H1 (cell line): ENCODE measurements at regions not wholly inside any gene's neighbourhood (a gene's known extent, or its start where the extent isn't known, plus 50 kb on each side); places are given as distances from the start of the nearest gene placed in this dataset.
"Not testable (repeated sequence)": the region's sequence is repeated elsewhere in the genome, so short reads cannot be mapped to it uniquely, and the experiment has no call there.

Experiments used
- CTCF ChIA-PET: fragments of 300-600 bp; sonication (Branson Sonifier 250); formaldehyde crosslinking; loops from one replicate; lab custom pipeline; 2021; ENCODE audit not compliant: partially characterized antibody; lab: Charles Lee
- POLR2A ChIA-PET: fragments of 300-600 bp; sonication (Branson Sonifier 250); formaldehyde crosslinking; loops from one replicate; lab custom pipeline; 2021; ENCODE audit warnings: inconsistent platforms; ENCODE audit not compliant: partially characterized antibody; lab: Charles Lee
- DNase-seq, 2 experiments: peaks; one replicate each; pipeline versions ENCODE4 v3.0.0 to v3.0.0-alpha.2; 2010 to 2022; ENCODE audit warnings: low spot score in 2 of 2, low read depth in 1 of 2, mixed read lengths in 1 of 2
- FAIRE-seq: peaks from 2 replicates; lab custom pipeline; 2011; peaks lifted over from hg19 to GRCh38; lab: Jason Lieb, UNC
- H2AFZ ChIP-seq: 2 replicates; pipeline ENCODE4 v1.8.1; 2012; ENCODE audit warnings: low read length, inconsistent platforms
- H2AK5ac ChIP-seq: 2 replicates; pipeline ENCODE4 v1.6.1; 2013; ENCODE audit warnings: low read depth, low read length
- H2BK120ac ChIP-seq: replicated peaks from 2 replicates; pipeline ENCODE3; 2013; ENCODE audit warnings: low read depth, low read length, inconsistent platforms
- H2BK12ac ChIP-seq: 2 replicates; pipeline ENCODE4 v1.6.1; 2013; ENCODE audit warnings: low read depth, low read length
- H2BK15ac ChIP-seq: 2 replicates; pipeline ENCODE4 v1.6.1; 2013; ENCODE audit warnings: low read length
- H2BK20ac ChIP-seq: 2 replicates; pipeline ENCODE4 v1.6.1; 2013; ENCODE audit warnings: low read length
- H2BK5ac ChIP-seq: 2 replicates; pipeline ENCODE4 v1.6.1; 2013; ENCODE audit warnings: low read depth, low read length
- H3K14ac ChIP-seq: 2 replicates; pipeline ENCODE4 v1.6.1; 2013; ENCODE audit warnings: inconsistent platforms; ENCODE audit not compliant: insufficient read length
- H3K18ac ChIP-seq: 2 replicates; pipeline ENCODE4 v1.6.1; 2013; ENCODE audit warnings: low read length; ENCODE audit errors: extremely low read depth
- H3K23ac ChIP-seq: 2 replicates; pipeline ENCODE4 v1.6.1; 2013; ENCODE audit warnings: inconsistent platforms; ENCODE audit not compliant: insufficient read length
- H3K23me2 ChIP-seq: 2 replicates; pipeline ENCODE4 v1.6.1; 2013; ENCODE audit warnings: low read depth, low read length
- H3K27ac ChIP-seq: 2 replicates; pipeline ENCODE4 v1.6.1; 2011; ENCODE audit warnings: low read depth, low read length, inconsistent platforms
- H3K27me3 ChIP-seq, 4 experiments: replicated peaks in 1 of 4; 1 replicate in 1 of 4; 2 replicates in 3 of 4; pipeline versions ENCODE4 v1.6.1 to v1.8.1; 2011 to 2013; ENCODE audit warnings: low read length in 3 of 4, mild to moderate bottlenecking in 3 of 4, inconsistent platforms in 2 of 4, mixed read lengths in 2 of 4, moderate library complexity in 1 of 4; ENCODE audit not compliant: control insufficient read depth in 3 of 4, insufficient read depth in 3 of 4; ENCODE audit errors: extremely low read depth in 1 of 4
- H3K36me3 ChIP-seq, 4 experiments: 2 replicates each; pipeline versions ENCODE4 v1.6.1 to v1.8.1; 2011 to 2013; ENCODE audit warnings: mild to moderate bottlenecking in 4 of 4, low read length in 3 of 4, moderate library complexity in 2 of 4, control low read depth in 1 of 4, inconsistent platforms in 1 of 4; ENCODE audit not compliant: insufficient read depth in 4 of 4, control insufficient read depth in 2 of 4
- H3K4ac ChIP-seq: replicated peaks from 2 replicates; pipeline ENCODE3; 2013; ENCODE audit warnings: low read length, low read depth, mixed read lengths, inconsistent platforms; ENCODE audit not compliant: insufficient read length
- H3K4me1 ChIP-seq, 4 experiments: replicated peaks in 1 of 4; 1 replicate in 1 of 4; 2 replicates in 3 of 4; pipeline versions ENCODE4 v1.6.1 to v1.8.1; 2011 to 2013; ENCODE audit warnings: low read length in 3 of 4, inconsistent platforms in 2 of 4, mixed read lengths in 1 of 4; ENCODE audit not compliant: insufficient read depth in 4 of 4, control insufficient read depth in 3 of 4
- H3K4me2 ChIP-seq, 2 experiments: 2 replicates each; pipeline versions ENCODE4 v1.6.1 to v1.8.1; 2011 to 2013; ENCODE audit warnings: low read depth in 2 of 2, low read length in 2 of 2, control low read depth in 1 of 2, inconsistent platforms in 1 of 2, mild to moderate bottlenecking in 1 of 2; ENCODE audit not compliant: insufficient read depth in 1 of 2
- H3K4me3 ChIP-seq, 4 experiments: fragments of 200-600, 300-600 bp in 1 of 4; sonication (generic), shearing (Covaris generic), sonication (Bioruptor Twin) in 1 of 4; 2 replicates each; pipeline versions ENCODE4 v1.5.1 to v1.8.1; 2011 to 2016; ENCODE audit warnings: low read length in 4 of 4, low read depth in 3 of 4, control low read depth in 2 of 4, inconsistent platforms in 2 of 4, mild to moderate bottlenecking in 2 of 4, mixed read lengths in 1 of 4, moderate library complexity in 1 of 4; ENCODE audit not compliant: insufficient read depth in 2 of 4; ENCODE audit errors: extremely low read depth in 1 of 4
- H3K56ac ChIP-seq: replicated peaks from 2 replicates; pipeline ENCODE3; 2013; ENCODE audit warnings: low read depth, mild to moderate bottlenecking, mixed read lengths, low read length, inconsistent platforms; ENCODE audit not compliant: insufficient read length
- H3K79me1 ChIP-seq: 2 replicates; pipeline ENCODE4 v1.6.1; 2013; ENCODE audit warnings: low read depth, low read length, control low read depth
- H3K79me2 ChIP-seq, 2 experiments: 2 replicates each; pipeline versions ENCODE4 v1.6.1 to v1.8.1; 2012 to 2013; ENCODE audit warnings: low read length in 2 of 2, mild to moderate bottlenecking in 2 of 2, inconsistent platforms in 1 of 2; ENCODE audit not compliant: insufficient read depth in 2 of 2, control insufficient read depth in 1 of 2
- H3K9ac ChIP-seq, 4 experiments: replicated peaks in 1 of 4; 1 replicate in 1 of 4; 2 replicates in 3 of 4; pipeline versions ENCODE4 v1.6.1 to v1.8.1; 2011 to 2013; ENCODE audit warnings: low read depth in 3 of 4, low read length in 3 of 4, control low read depth in 2 of 4, mild to moderate bottlenecking in 2 of 4, moderate library complexity in 2 of 4, inconsistent platforms in 1 of 4; ENCODE audit errors: extremely low read depth in 1 of 4
- H3K9me3 ChIP-seq, 2 experiments: 2 replicates each; pipeline versions ENCODE4 v1.6.1 to v1.8.1; 2012 to 2013; ENCODE audit warnings: mild to moderate bottlenecking in 2 of 2, moderate library complexity in 2 of 2, control low read depth in 1 of 2, inconsistent platforms in 1 of 2, low read depth in 1 of 2, low read length in 1 of 2, mixed read lengths in 1 of 2; ENCODE audit not compliant: insufficient read depth in 2 of 2
- H4K20me1 ChIP-seq, 2 experiments: replicated peaks in 1 of 2; 2 replicates each; pipeline versions ENCODE3 to v1.8.1; 2011 to 2013; ENCODE audit warnings: inconsistent platforms in 2 of 2, low read length in 2 of 2, mild to moderate bottlenecking in 1 of 2; ENCODE audit not compliant: insufficient read depth in 2 of 2, control insufficient read depth in 1 of 2
- H4K5ac ChIP-seq: 2 replicates; pipeline ENCODE4 v1.6.1; 2013; ENCODE audit warnings: low read length, low read depth, mixed read lengths, inconsistent platforms; ENCODE audit not compliant: insufficient read length
- H4K8ac ChIP-seq: 2 replicates; pipeline ENCODE4 v1.8.0; 2013; ENCODE audit warnings: mild to moderate bottlenecking, moderate library complexity, low read length, inconsistent platforms; ENCODE audit not compliant: insufficient read depth; ENCODE audit errors: extremely low read depth
- H4K91ac ChIP-seq: replicated peaks from 2 replicates; pipeline ENCODE3; 2013; ENCODE audit warnings: low read length, mixed read lengths, inconsistent platforms; ENCODE audit not compliant: insufficient read length
- TCF12 ChIP-seq: IDR thresholded peaks from 2 replicates; pipeline ENCODE4 v1.6.1; 2011; ENCODE audit warnings: low read depth, mild to moderate bottlenecking, low read length
- WGBS, 2 experiments: shearing (Covaris generic) in 1 of 2; methylation state at CpG; one replicate each; pipeline versions ENCODE4 v1.1.6 to v1.1.7; 2013 to 2015; ENCODE audit warnings: low lambda C conversion rate in 2 of 2, mixed read lengths in 2 of 2, inconsistent platforms in 1 of 2, low coverage in 1 of 2, missing lambda C conversion rate in 1 of 2; ENCODE audit not compliant: insufficient replicate concordance in 2 of 2, insufficient coverage in 1 of 2, insufficient read length in 1 of 2; ENCODE audit errors: extremely low coverage in 1 of 2, missing lambda C conversion rate in 1 of 2; 5-methylcytosine and 5-hydroxymethylcytosine counted together

DNA sequence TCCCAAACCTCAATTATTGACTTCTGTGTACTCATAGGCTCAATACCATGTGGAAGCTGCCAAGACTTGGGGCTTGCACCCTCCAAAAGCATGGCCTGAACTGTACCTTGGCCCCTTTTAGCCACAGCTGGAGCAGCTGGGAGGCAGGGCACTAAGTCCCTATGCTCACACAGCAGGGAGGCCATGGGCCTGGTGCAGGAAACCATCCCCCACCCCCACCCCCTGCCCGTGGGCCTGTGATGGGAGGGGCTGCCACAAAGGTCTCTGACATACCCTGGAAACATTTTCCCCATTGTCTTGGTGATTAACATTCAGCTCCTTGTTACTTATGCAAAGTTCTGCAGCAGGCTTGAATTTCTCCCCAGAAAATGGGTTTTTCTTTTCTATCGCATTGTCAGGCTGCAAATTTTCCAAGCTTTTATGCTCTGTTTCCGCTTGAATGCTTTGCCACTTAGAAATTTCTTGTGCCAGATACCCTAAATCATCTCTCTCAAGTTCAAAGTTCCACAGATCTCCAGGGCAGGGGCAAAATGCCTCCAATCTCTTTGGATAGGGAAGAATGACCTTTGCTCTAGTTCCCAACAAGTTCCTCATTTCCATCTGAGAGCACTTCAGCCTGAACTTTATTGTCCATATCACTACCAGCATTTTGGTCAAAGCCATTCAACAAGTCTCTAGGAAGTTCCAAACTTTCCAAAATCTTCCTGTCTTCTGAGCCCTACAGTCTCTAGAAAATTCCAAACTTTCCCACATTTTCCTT lies 141.8 kb downstream of the AHR start:
- H3K36me3 ChIP-seq, H4K5ac ChIP-seq, H4K91ac ChIP-seq, H4K20me1 ChIP-seq, H3K27ac ChIP-seq, H3K79me1 ChIP-seq, H3K9ac ChIP-seq, H3K4me3 ChIP-seq, H3K4me1 ChIP-seq, H3K79me2 ChIP-seq, H3K23me2 ChIP-seq, H3K4ac ChIP-seq, H2BK120ac ChIP-seq, H3K4me2 ChIP-seq, H3K14ac ChIP-seq, H2BK20ac ChIP-seq, H3K18ac ChIP-seq, H2AFZ ChIP-seq, H3K27me3 ChIP-seq, H3K56ac ChIP-seq, H2AK5ac ChIP-seq, H3K23ac ChIP-seq, H4K8ac ChIP-seq, FAIRE-seq, H2BK15ac ChIP-seq, H2BK12ac ChIP-seq: not testable (repeated sequence)
- peak; percentile 89 for TF ChIP-seq TCF12
- DNase-seq: peak; percentile 15 to 58
- Histone ChIP-seq H2BK5ac (peak overlapping the region; percentile 52; the same call in 1 of the 2 replicates), H3K9me3 (peaks cover 0 to 12% of the 10 kb centered on the region in 2 experiments; a peak in 1 of 4 replicates)
- WGBS, 2 experiments: 58% methylated on average over 3 of the region's 3 CpGs; no CpG with 5 or more reads in 1 of the 2 experiments
- CTCF ChIA-PET: interaction anchor here (0.7 kb wide), 1 partner anchor 17 kb away, joined by 3 read pairs; no protein-coding TSS in a partner anchor
- POLR2A ChIA-PET: interaction anchor here (0.6 to 1.4 kb wide), 2 partner anchors 20 to 61 kb away, joined by 3 to 4 read pairs; no protein-coding TSS in a partner anchor
